GM18511 (cell line): ENCODE measurements at regions not wholly inside any gene's neighbourhood (a gene's known extent, or its start where the extent isn't known, plus 50 kb on each side); places are given as distances from the start of the nearest gene placed in this dataset.
A peak's percentile ranks its signal among the peaks of the same experiment; 100 is the strongest.
"Not testable (repeated sequence)": the region's sequence is repeated elsewhere in the genome, so short reads cannot be mapped to it uniquely, and the experiment has no call there.

Experiments used
- ATAC-seq: cut with Tn5 transposase; IDR thresholded peaks from one replicate; pipeline ENCODE4 v1.9.1; 2021; ENCODE audit warnings: mild to moderate bottlenecking, moderate library complexity; ENCODE audit not compliant: unreplicated experiment

DNA sequence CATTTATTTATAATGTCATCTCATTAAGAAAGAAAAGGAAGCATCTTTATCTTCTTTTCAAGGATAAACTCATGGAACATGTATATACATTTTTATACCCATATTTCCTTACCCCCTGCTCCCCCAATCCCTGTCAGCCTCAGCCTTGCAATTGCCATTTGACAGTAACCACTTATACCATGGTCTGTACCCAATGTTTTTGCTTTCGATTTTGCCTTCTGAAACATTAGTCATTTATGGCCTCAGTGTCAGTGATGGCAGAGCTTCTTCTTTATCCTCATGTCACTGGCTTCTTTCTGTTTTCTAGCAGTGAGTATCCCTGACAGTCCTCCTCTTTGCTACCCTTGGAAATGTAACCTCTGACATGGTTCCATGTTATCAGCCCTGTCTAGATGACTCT is 228.4 kb downstream of the SPRY1 start:
- peak; percentile 68 for ATAC-seq

GRCh38 chr4:123628288-123628687 is 231.7 kb downstream of the SPRY1 start:
- no peak for ATAC-seq

DNA sequence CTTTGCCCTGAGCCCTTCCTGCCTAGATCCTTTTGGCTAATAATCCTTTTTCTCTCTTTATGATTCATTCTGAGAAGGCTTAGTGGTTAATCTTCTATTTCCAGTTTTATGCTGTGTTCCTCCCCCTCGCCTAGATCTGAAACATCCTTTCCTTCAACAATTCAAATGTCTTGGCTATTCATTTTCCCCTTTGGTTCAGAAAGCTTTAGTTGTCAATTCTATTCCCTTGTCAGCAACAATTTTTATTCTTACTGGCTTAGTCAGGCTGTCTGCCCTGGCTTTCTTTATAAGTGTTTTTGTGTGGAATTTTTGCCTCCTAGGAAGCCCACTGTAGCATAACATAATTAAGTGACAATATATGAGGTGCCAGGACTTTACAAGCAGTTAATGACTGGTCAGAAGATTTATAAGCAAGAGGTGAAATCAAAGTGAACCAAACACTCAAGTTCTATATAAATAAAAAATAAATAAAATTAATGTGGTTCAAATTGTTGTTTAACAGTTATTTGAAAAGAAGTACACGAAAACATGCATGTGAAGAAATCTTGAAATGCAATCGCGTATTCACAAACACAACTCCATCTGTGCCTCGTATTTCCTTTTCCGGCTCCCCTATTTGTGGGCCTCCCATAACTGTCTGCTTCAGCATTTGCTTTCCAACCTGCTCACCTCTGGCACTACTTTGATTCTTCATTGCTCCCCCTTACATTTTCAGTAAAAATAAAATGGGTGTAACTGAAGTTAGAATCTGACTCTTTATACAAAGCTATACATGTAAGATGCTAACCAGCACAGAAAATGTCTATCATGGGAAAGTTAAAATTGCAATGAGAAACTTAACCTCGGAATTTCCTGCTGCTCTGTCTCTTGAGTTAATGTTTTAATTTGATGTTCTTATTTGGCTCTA is 235.4 kb downstream of the SPRY1 start:
- ATAC-seq = no peak

DNA sequence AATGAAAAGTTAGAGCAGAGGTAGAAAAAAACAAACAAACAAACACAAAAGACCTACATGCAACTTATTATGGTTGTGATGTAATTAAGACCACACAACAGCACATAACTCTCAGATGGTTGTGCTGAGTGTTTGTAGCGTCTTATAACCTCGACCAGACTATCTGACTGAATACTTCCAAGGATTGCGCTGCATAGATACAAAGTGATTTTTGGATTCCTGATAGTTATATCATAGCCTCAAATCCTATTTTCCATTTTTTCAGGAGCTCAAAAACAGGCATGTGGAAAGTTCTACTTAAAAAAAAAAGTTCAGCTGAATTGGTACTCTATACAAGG is 236.1 kb downstream of the SPRY1 start:
- no peak for ATAC-seq

- no peak for ATAC-seq
These were observed 242.2 kb downstream of the SPRY1 start for GRCh38 chr4:123638834-123639233.

GRCh38 chr4:123640271-123640670 is 243.7 kb downstream of the SPRY1 start:
- ATAC-seq = no peak

GRCh38 chr4:123640824-123641223 is 244.2 kb downstream of the SPRY1 start:
- ATAC-seq = no peak

DNA sequence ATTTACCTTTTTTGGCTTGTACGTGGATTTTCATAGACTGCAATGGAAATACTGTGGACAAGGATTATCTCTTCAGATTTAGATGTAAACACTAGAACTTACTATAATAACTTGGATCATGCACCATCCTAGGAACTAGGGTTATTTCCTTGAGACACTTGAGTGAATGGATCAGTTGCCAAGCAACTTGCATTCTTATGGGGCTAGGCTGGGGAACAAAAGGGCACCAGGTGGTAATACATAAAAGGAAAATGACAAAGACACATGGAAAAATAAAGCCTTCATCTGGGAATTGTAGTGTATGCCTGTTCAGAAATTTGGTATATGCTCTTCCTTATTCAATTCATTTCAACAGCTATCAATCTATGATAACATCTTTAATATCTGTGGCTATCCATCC is 247.1 kb downstream of the SPRY1 start:
- no peak for ATAC-seq

- ATAC-seq = peak; percentile 97
These were observed 252.7 kb downstream of the SPRY1 start for GRCh38 chr4:123649250-123649644.

- peak; percentile 47 for ATAC-seq
These were observed 253.2 kb downstream of the SPRY1 start for GRCh38 chr4:123649645-123650391.

- ATAC-seq = no peak
These were observed 254.5 kb downstream of the SPRY1 start for GRCh38 chr4:123651066-123651465.

GRCh38 chr4:123651536-123652180 is 255.1 kb downstream of the SPRY1 start:
- ATAC-seq = no peak

DNA sequence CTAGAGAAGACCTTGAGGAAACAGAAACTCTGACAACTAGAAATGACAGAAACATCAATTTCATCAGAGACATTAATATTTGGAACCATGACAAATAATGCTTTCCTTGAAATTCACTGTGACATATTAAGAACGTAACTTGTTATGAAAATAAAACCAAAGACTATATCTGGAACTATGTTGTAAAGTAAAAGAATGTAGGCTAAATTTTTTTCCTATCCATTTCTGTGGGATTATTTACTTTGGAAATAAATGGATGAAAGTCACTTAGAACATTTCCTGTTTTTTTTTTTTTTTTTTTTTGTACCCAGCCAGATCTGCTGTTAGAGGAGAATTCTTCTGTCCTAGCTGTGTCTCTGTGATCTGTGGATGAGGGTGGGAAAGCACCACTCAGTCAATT is 255.9 kb downstream of the SPRY1 start:
- ATAC-seq = no peak

GRCh38 chr4:123653236-123653635 is 256.6 kb downstream of the SPRY1 start:
- no peak for ATAC-seq

- ATAC-seq = not testable (repeated sequence)
These were observed 260.2 kb downstream of the SPRY1 start for GRCh38 chr4:123656746-123657294.

DNA sequence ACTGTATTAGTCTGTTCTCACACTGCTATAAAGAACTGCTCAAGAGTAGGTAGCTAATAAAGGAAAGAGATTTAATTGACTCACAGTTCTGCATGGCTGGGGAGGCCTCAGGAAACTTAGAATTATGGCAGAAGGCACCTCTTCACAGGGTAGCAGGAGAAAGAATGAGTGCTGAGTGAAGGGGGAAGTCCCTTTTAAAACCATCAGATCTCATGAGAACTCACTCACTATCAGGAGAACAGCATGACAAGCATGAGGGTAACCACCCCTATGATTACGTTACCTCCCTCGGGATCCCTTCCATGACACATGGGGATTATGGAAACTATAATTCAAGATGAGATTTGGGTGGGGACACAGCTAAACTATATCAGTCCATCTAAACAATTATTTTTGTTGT is 261.0 kb downstream of the SPRY1 start:
- not testable (repeated sequence) for ATAC-seq

- no peak for ATAC-seq
These were observed 262.7 kb downstream of the SPRY1 start for GRCh38 chr4:123659262-123659661.

- ATAC-seq = peak; percentile 69
These were observed 263.1 kb downstream of the SPRY1 start for GRCh38 chr4:123659730-123660129.

- no peak for ATAC-seq
These were observed 264.6 kb downstream of the SPRY1 start for GRCh38 chr4:123661080-123661737.

GRCh38 chr4:123662827-123663226 is 266.2 kb downstream of the SPRY1 start:
- no peak for ATAC-seq

DNA sequence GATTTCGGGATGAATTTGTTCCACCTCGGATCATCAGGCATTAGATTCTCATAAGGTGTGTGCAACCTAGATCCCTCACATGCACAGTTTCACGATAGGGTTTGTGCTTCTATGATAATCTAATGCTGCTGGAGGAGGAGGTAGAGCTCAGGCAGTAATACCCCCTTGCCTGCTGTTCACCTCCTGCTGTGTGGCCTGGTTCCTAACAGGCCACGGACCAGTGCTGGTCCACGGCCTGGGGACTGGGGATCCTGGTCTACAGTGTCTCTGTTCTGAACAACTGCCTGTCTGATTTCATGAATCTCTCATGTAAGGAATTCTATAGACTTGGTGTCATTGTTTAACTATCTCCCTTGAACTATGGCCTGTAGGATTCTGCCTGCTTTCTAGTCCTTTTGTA is 269.9 kb downstream of the SPRY1 start:
- no peak for ATAC-seq
